Ascending aorta (tissue), 2 donors: ENCODE measurements at regions not wholly inside any gene's neighbourhood (a gene's known extent, or its start where the extent isn't known, plus 50 kb on each side); places are given as distances from the start of the nearest gene placed in this dataset.
A peak's percentile ranks its signal among the peaks of the same experiment; 100 is the strongest.

Experiments
- DNase-seq, 2 donors: peaks; one replicate each; pipeline ENCODE4 v3.0.0-alpha.2; 2019; ENCODE audit warnings: low spot score in 2 of 2
- H3K27ac ChIP-seq, 2 donors: fragments of 200-600 bp; sonication (generic); one replicate each; pipeline ENCODE4 v1.5.1; 2016 to 2017; ENCODE audit warnings: mild to moderate bottlenecking in 1 of 2
- H3K27me3 ChIP-seq: fragments of 200-600 bp; sonication (generic); one replicate; pipeline ENCODE4 v1.5.1; 2017
- H3K36me3 ChIP-seq, 2 donors: fragments of 200-600 bp; sonication (generic); one replicate each; pipeline ENCODE4 v1.5.1; 2016
- H3K4me1 ChIP-seq, 2 donors: fragments of 200-600 bp; sonication (generic); one replicate each; pipeline ENCODE4 v1.5.1; 2016 to 2017; ENCODE audit warnings: mild to moderate bottlenecking in 1 of 2
- H3K4me3 ChIP-seq, 2 donors: fragments of 200-600 bp; sonication (generic); one replicate each; pipeline ENCODE4 v1.5.1; 2016 to 2017; ENCODE audit warnings: mild to moderate bottlenecking in 1 of 2
- H3K9me3 ChIP-seq, 2 donors: fragments of 200-600 bp; sonication (generic); one replicate each; pipeline ENCODE4 v1.5.1; 2016
- CTCF ChIP-seq, 3 experiments: fragments of 200-600 bp in 2 of 3; fragments of 450-650 bp in 1 of 3; sonication (generic) in 2 of 3; IDR thresholded peaks; one replicate each; pipeline ENCODE4 v1.5.1; 2016 to 2019; ENCODE audit warnings: antibody characterized with exemption in 3 of 3, mild to moderate bottlenecking in 1 of 3, moderate library complexity in 1 of 3
- intact Hi-C: fragments of 100-400 bp; cut with DNase I; formaldehyde crosslinking; loops from one replicate; pipeline ENCODE4 v1.15.1; 2023

- H3K4me1 ChIP-seq = peaks cover 14 to 36% of the 10 kb centered on the region in 2 donors
Measured at GRCh38 chr3:72340056-72340455, 508.2 kb downstream of the SHQ1 start.

GRCh38 chr3:72339670-72340030 lies 508.6 kb downstream of the SHQ1 start:
- H3K4me1 ChIP-seq = peaks cover 14 to 33% of the 10 kb centered on the region in 2 donors
- H3K9me3 ChIP-seq = no peaks in the 10 kb centered on the region
- intact Hi-C loops = no loop called here
- peak overlapping the region in 1 of 2 donors; percentile 24 for H3K27ac ChIP-seq
- H3K4me3 ChIP-seq = no peak overlapping the region
- H3K27me3 ChIP-seq = no peaks in the 10 kb centered on the region
- H3K36me3 ChIP-seq = no peaks in the 10 kb centered on the region
- TF ChIP-seq CTCF (IDR thresholded peaks at IDR 0.05) = no peak
- no peak for DNase-seq

More at GRCh38 chr3:72340056-72340455, 508.2 kb downstream of the SHQ1 start:
- Histone ChIP-seq H3K9me3 (no peaks in the 10 kb centered on the region), H3K27me3 (no peaks in the 10 kb centered on the region), H3K36me3 (no peaks in the 10 kb centered on the region), H3K4me3 (no peak overlapping the region), H3K27ac (no peak overlapping the region)
- intact Hi-C loops = no loop called here
- no peak for TF ChIP-seq CTCF (IDR thresholded peaks at IDR 0.05)
- no peak for DNase-seq

- peaks cover 14 to 31% of the 10 kb centered on the region in 2 donors for H3K4me1 ChIP-seq
- H3K36me3 ChIP-seq = no peaks in the 10 kb centered on the region
- H3K27ac ChIP-seq = peak overlapping the region in 1 of 2 donors; percentile 24
- no peak for TF ChIP-seq CTCF (IDR thresholded peaks at IDR 0.05)
- peak; percentile 73 to 88 for DNase-seq
- H3K4me3 ChIP-seq = no peak overlapping the region
- no peaks in the 10 kb centered on the region for H3K9me3 ChIP-seq
- intact Hi-C loops = no loop called here
- no peaks in the 10 kb centered on the region for H3K27me3 ChIP-seq
Measured at GRCh38 chr3:72338942-72339669, 509.1 kb downstream of the SHQ1 start.

GRCh38 chr3:72338082-72338941 lies 509.9 kb downstream of the SHQ1 start:
- no peak overlapping the region for H3K27ac ChIP-seq
- H3K36me3 ChIP-seq = no peaks in the 10 kb centered on the region
- H3K9me3 ChIP-seq = no peaks in the 10 kb centered on the region
- no peak overlapping the region for H3K4me3 ChIP-seq
- H3K27me3 ChIP-seq = no peaks in the 10 kb centered on the region
- peaks cover 14 to 31% of the 10 kb centered on the region in 2 donors for H3K4me1 ChIP-seq
- intact Hi-C loops = no loop called here
- TF ChIP-seq CTCF (IDR thresholded peaks at IDR 0.05) = no peak
- no peak for DNase-seq

- no peak for DNase-seq
- intact Hi-C loops = loop anchor here (2.0 kb wide), 1 partner anchor 107 kb away; no protein-coding TSS in a partner anchor
- H3K36me3 ChIP-seq = no peaks in the 10 kb centered on the region
- no peak overlapping the region for H3K27ac ChIP-seq
- H3K9me3 ChIP-seq = no peaks in the 10 kb centered on the region
- TF ChIP-seq CTCF (IDR thresholded peaks at IDR 0.05) = no peak
- peaks cover 14 to 26% of the 10 kb centered on the region in 2 donors for H3K4me1 ChIP-seq
- no peak overlapping the region for H3K4me3 ChIP-seq
- no peaks in the 10 kb centered on the region for H3K27me3 ChIP-seq
Measured at GRCh38 chr3:72337480-72337855, 510.8 kb downstream of the SHQ1 start.
